B cell (primary cell): ENCODE measurements at regions not wholly inside any gene's neighbourhood (a gene's known extent, or its start where the extent isn't known, plus 50 kb on each side); places are given as distances from the start of the nearest gene placed in this dataset.

Experiments
- ATAC-seq: fragments of 200-7000 bp; cut with Tn5 transposase; one replicate; pipeline ENCODE4 v1.10.0; 2021; ENCODE audit warnings: low read depth, mild to moderate bottlenecking, moderate number of reproducible peaks, moderate library complexity
- CTCF ChIA-PET: fragments of 350-600 bp; sonication (Branson Sonifier 250); formaldehyde crosslinking; loops from one replicate; lab custom pipeline; 2021; ENCODE audit warnings: antibody characterized with exemption, inconsistent platforms; lab: Charles Lee
- POLR2A ChIA-PET: fragments of 350-600 bp; sonication (Branson Sonifier 250); formaldehyde crosslinking; loops from one replicate; lab custom pipeline; 2021; ENCODE audit warnings: antibody characterized with exemption; lab: Charles Lee
- DNase-seq: peaks from one replicate; pipeline ENCODE4 v3.0.0; 2013
- H2AFZ ChIP-seq: 2 replicates; pipeline ENCODE4 v1.6.1; 2012; ENCODE audit warnings: mild to moderate bottlenecking, low read depth, low read length; ENCODE audit not compliant: insufficient read depth, poor library complexity, severe bottlenecking
- H3K27ac ChIP-seq, 2 donors: 1 replicate in 1 of 2; 2 replicates in 1 of 2; pipeline ENCODE4 v1.5.1; 2012 to 2013; ENCODE audit warnings: low read length in 2 of 2, mild to moderate bottlenecking in 2 of 2, moderate library complexity in 1 of 2
- H3K27me3 ChIP-seq, 4 experiments: fragments of 200-600 bp in 1 of 4; sonication (generic) in 1 of 4; replicated peaks in 1 of 4; 1 replicate in 2 of 4; 2 replicates in 2 of 4; pipeline versions ENCODE4 v1.6.1 to v1.7.0; 2013 to 2016; ENCODE audit warnings: low read length in 3 of 4, mild to moderate bottlenecking in 2 of 4, mixed read lengths in 1 of 4, moderate library complexity in 1 of 4; ENCODE audit not compliant: insufficient read depth in 4 of 4, control insufficient read depth in 3 of 4; ENCODE audit errors: control extremely low read depth in 1 of 4
- H3K36me3 ChIP-seq, 2 experiments: replicated peaks in 1 of 2; 1 replicate in 1 of 2; 2 replicates in 1 of 2; pipeline versions ENCODE4 v1.6.1 to v1.7.1; 2013; ENCODE audit warnings: low read length in 1 of 2; ENCODE audit not compliant: insufficient read depth in 2 of 2, control insufficient read depth in 1 of 2; ENCODE audit errors: control extremely low read depth in 1 of 2, extremely low read depth in 1 of 2
- H3K4me1 ChIP-seq, 2 donors: fragments of 200-600 bp in 1 of 2; sonication (generic) in 1 of 2; 1 replicate in 1 of 2; 2 replicates in 1 of 2; pipeline versions ENCODE4 v1.5.1 to v1.6.1; 2013 to 2017; ENCODE audit warnings: low read length in 2 of 2; ENCODE audit not compliant: control insufficient read depth in 2 of 2, insufficient read depth in 2 of 2
- H3K4me2 ChIP-seq: replicated peaks from 2 replicates; pipeline ENCODE3; 2012; ENCODE audit warnings: mild to moderate bottlenecking, low read depth, low read length; ENCODE audit not compliant: poor library complexity, severe bottlenecking
- H3K4me3 ChIP-seq, 5 experiments: fragments of 200-600 bp in 1 of 5; sonication (generic) in 1 of 5; 1 replicate in 3 of 5; 2 replicates in 2 of 5; pipeline versions ENCODE4 v1.5.1 to v1.7.0; 2011 to 2016; ENCODE audit warnings: low read length in 4 of 5, mild to moderate bottlenecking in 4 of 5, low read depth in 2 of 5, control low read depth in 1 of 5, moderate library complexity in 1 of 5; ENCODE audit not compliant: insufficient read depth in 1 of 5; ENCODE audit errors: control extremely low read depth in 1 of 5, extremely low read depth in 1 of 5
- H3K79me2 ChIP-seq: fragments of 200-600 bp; sonication (generic); one replicate; pipeline ENCODE4 v1.6.0; 2016; ENCODE audit warnings: low read length; ENCODE audit not compliant: control insufficient read depth, insufficient read depth
- H3K9ac ChIP-seq: fragments of 200-600 bp; sonication (generic); 2 replicates; pipeline ENCODE4 v1.6.1; 2017; ENCODE audit warnings: mild to moderate bottlenecking, low read length, moderate library complexity
- H3K9me3 ChIP-seq, 3 donors: one replicate each; pipeline versions ENCODE4 v1.6.1 to v1.7.1; 2013; ENCODE audit warnings: low read length in 2 of 3; ENCODE audit not compliant: control insufficient read depth in 2 of 3, insufficient read depth in 1 of 3; ENCODE audit errors: control extremely low read depth in 1 of 3
- H4K20me1 ChIP-seq: 2 replicates; pipeline ENCODE4 v1.6.0; 2012; ENCODE audit warnings: mild to moderate bottlenecking, low read length; ENCODE audit not compliant: insufficient read depth, control insufficient read depth, poor library complexity, severe bottlenecking
- H3K27ac Mint-ChIP-seq: one replicate; pipeline ENCODE4 v1.8.0; 2021; ENCODE audit warnings: mixed read lengths
- H3K27me3 Mint-ChIP-seq: one replicate; pipeline ENCODE4 v1.8.0; 2021; ENCODE audit warnings: mixed read lengths
- H3K4me1 Mint-ChIP-seq: one replicate; pipeline ENCODE4 v1.8.0; 2021; ENCODE audit warnings: mixed read lengths
- H3K4me3 Mint-ChIP-seq: one replicate; pipeline ENCODE4 v1.8.0; 2021; ENCODE audit warnings: mixed read lengths
- H3K9me3 Mint-ChIP-seq: one replicate; pipeline ENCODE4 v1.8.0; 2022; ENCODE audit warnings: mixed read lengths; ENCODE audit not compliant: insufficient read depth
- CTCF ChIP-seq: fragments of 200-600 bp; IDR thresholded peaks from one replicate; pipeline ENCODE4 v1.8.0; 2022; ENCODE audit warnings: antibody characterized with exemption, mild to moderate bottlenecking
- EZH2 ChIP-seq: IDR thresholded peaks from 2 replicates; pipeline ENCODE4 v1.6.1; 2012; ENCODE audit warnings: borderline replicate concordance, low read depth, mild to moderate bottlenecking, moderate library complexity, low read length; ENCODE audit not compliant: insufficient read depth, poor library complexity, severe bottlenecking
- WGBS: methylation state at CpG from one replicate; pipeline ENCODE4 v1.1.5; 2013; ENCODE audit warnings: missing lambda C conversion rate; ENCODE audit not compliant: insufficient coverage; 5-methylcytosine and 5-hydroxymethylcytosine counted together
- intact Hi-C: fragments of 100-400 bp; cut with micrococcal nuclease; formaldehyde crosslinking; loops from one replicate; pipeline ENCODE4 v1.10.0; 2022

GRCh38 chr6:140050101-140050995, 675.9 kb upstream of the CITED2 start:
- Mint-ChIP-seq H3K4me1 (no peaks in the 10 kb centered on the region), H3K4me3 (no peak overlapping the region), H3K9me3 (no peaks in the 10 kb centered on the region), H3K27ac (no peak overlapping the region), H3K27me3 (peaks cover 2% of the 10 kb centered on the region)
- no peak for TF ChIP-seq CTCF
- ChIA-PET CTCF (no interaction called here), POLR2A (no interaction called here)
- H3K27ac ChIP-seq: no peak overlapping the region
- no peak for DNase-seq
- no peak overlapping the region for H3K9ac ChIP-seq
- H3K9me3 ChIP-seq: no peaks in the 10 kb centered on the region
- H3K79me2 ChIP-seq: no peaks in the 10 kb centered on the region
- 93% methylated on average over 12 of the region's 15 CpGs for WGBS
- no peaks in the 10 kb centered on the region for H4K20me1 ChIP-seq
- no peaks in the 10 kb centered on the region for H3K36me3 ChIP-seq
- intact Hi-C loops: no loop called here
- no peak for ATAC-seq
- no peak overlapping the region for H3K4me3 ChIP-seq
- H3K27me3 ChIP-seq: no peaks in the 10 kb centered on the region
- H3K4me2 ChIP-seq: no peak overlapping the region
- no peak overlapping the region for H2AFZ ChIP-seq
- H3K4me1 ChIP-seq: no peaks in the 10 kb centered on the region

- H3K27me3 Mint-ChIP-seq: peaks cover 2% of the 10 kb centered on the region
- ATAC-seq (no peak), DNase-seq (no peak)
- TF ChIP-seq EZH2 (no peak), CTCF (no peak)
- CTCF ChIA-PET: no interaction called here
- POLR2A ChIA-PET: no interaction called here
- H3K4me1 ChIP-seq: no peaks in the 10 kb centered on the region
- H3K4me3 Mint-ChIP-seq: no peak overlapping the region
- no peak overlapping the region for H3K4me3 ChIP-seq
- no peak overlapping the region for H3K4me2 ChIP-seq
- no peak overlapping the region for H3K27ac ChIP-seq
- H3K27me3 ChIP-seq: no peaks in the 10 kb centered on the region
- no peak overlapping the region for H2AFZ ChIP-seq
- no peaks in the 10 kb centered on the region for H3K9me3 ChIP-seq
- H3K79me2 ChIP-seq: no peaks in the 10 kb centered on the region
- no peaks in the 10 kb centered on the region for H4K20me1 ChIP-seq
- no CpG with 5 or more reads among the region's 2 CpGs for WGBS
- H3K4me1 Mint-ChIP-seq: no peaks in the 10 kb centered on the region
- H3K9ac ChIP-seq: no peak overlapping the region
- H3K36me3 ChIP-seq: no peaks in the 10 kb centered on the region
- no peaks in the 10 kb centered on the region for H3K9me3 Mint-ChIP-seq
- intact Hi-C loops: no loop called here
- H3K27ac Mint-ChIP-seq: no peak overlapping the region
Observed at GRCh38 chr6:140049251-140049650, 674.8 kb upstream of the CITED2 start.
